HG03457 (cell line): ENCODE measurements at regions not wholly inside any gene's neighbourhood (a gene's known extent, or its start where the extent isn't known, plus 50 kb on each side); places are given as distances from the start of the nearest gene placed in this dataset.
"Not testable (repeated sequence)": the region's sequence is repeated elsewhere in the genome, so short reads cannot be mapped to it uniquely, and the experiment has no call there.

ENCODE experiments used
- ATAC-seq: cut with Tn5 transposase; IDR thresholded peaks from one replicate; pipeline ENCODE4 v1.9.1; 2021; ENCODE audit warnings: moderate number of reproducible peaks; ENCODE audit not compliant: unreplicated experiment

DNA sequence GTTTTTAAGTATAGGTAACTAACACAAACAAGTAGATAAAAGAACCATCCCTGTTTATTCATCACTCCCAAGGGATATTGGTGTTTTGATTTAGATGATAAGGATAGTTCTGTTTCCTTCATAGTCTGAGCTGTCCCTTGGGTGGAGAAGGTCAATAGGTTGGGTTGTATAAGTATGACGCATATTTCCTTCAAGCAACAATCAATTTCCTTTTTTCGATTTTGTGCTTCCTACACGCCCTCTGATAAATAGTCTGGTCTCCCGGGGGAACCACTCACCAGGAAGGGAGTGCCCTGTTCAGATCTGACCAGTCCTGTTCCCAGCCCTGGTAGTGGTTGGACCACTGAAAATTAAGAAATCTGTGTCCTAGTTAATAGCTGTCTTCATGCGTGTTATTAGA is 378.8 kb upstream of the FAR2 start:
- ATAC-seq = no peak

DNA sequence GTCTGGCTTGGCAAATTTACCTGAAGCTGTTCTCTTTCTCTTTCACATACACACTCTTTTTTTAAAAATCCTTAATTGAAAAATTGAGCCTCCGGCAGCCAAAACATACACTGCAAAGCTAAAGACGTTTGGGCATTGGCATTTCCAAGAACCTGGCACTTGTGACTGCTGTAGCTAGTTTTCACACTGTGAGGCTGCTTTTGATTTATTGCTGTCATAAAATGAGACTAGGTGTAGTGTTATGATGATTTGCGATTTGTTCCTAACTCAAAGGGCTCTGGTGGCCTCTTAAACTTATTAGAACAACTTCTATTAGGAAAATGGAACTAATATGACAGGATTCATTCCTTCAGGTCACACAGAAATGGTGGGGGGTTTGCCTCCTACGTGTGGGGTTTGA is 377.1 kb upstream of the FAR2 start:
- no peak for ATAC-seq

DNA sequence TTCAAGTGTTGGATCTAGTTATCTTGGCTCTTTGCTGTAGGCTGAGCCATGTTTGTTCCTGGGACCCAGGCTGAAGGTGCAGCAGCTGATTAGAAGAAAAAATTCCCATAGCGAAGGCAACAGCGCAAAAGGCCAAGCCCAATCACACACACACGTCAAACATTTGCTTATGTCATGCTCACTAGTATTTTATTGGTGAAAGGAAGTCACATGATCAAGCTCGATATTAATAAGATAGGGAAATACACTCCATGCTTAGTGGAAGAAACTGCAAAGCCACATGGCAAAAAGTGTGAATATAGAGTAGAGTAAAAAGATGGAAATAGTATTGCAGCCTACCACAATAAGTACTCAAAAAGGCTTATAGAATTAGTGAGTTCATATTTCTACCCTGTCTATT is 373.5 kb upstream of the FAR2 start:
- no peak for ATAC-seq

DNA sequence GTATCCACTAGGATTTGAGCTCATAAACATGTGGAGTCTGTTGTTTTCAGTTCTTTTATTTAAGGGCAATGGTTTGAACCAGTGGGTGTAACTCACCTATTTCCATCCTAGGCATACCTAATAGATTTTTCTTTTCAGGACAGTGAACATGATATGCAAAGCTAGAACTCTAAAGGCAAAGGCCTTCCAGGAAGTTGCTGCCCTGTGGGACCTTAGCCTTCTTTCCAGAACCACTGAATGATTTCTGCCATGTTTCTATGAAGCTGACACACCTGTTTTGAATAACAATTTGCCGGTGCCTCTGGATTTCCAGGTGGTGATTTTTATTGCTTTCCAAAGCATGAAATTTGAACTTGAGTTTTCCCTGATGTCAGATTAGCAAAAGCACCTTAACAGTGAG is 372.9 kb upstream of the FAR2 start:
- ATAC-seq = no peak

DNA sequence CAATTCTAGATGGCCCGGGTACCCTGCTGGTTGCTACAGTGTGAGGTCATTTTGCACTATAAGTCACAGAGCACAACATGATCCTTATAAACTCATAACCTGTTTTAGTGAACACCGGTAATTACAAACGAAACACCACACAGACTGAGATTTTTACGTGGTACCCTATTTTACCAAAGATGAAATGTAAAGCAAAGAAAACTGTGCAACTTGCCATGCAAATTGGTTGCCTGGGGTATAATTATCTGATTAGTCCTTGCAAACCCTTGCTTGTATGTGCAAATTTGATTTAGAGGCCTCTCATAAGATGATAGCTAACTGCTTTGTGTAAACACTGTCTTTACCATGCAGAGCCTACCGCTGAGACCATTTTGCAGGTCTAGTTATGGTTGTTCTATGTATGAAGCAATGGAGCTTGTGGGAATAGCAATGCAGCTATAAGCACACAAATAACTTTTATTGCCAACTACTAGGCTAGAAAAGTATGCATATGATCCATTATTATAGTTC is 372.1 kb upstream of the FAR2 start:
- no peak for ATAC-seq

DNA sequence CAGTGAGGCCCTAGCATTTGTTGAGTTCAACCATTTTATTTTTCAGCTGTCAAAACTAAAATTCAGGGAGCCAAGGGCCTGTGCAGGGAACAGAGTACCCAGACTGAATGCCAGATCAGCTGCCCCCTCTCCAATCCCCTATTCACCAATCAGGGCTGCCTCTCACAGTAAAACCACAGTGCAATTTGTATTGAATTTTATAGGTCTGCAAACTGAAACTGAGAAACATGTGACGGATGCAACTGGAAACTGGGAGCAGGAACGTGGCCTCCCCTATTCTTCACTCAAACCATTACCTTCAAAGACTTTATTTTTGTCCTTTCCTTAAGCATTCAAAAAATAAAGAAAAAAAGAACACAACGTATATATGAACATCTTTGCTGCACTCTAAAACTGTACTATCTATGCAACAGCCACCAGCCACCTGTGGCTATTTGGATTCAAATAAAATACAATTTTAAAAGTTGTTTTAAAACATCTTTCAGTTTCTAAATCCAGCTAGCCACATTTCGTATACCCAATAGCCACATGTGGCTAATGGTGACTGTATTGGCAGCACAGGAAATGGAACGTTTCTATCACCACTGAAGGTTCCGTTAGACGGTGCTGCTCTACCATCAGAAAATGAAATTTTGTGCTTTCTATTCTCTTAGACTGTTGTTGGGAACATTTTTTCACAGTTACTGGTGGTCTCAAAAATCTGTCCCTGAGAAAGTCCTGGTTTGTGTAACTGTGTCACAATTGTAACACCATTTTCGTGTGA is 371.3 kb upstream of the FAR2 start:
- ATAC-seq = no peak

DNA sequence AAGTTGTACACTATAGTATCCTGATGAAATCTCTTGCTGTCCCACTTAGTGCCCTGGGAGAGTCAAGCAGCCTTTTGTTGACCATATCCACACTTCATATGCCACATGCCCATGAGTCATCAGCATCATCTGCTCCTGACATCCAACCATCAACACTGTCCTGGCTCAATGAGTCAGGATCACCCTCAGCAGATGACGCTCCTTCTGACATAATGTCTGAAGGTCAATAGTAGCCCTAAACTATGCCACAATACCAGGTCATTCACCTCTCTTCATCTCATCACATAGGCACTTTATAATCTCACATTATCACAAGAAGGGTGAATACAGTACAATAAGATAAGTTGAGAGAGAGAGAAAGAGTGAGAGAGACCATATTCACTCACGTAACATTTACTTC is 369.0 kb upstream of the FAR2 start:
- no peak for ATAC-seq

DNA sequence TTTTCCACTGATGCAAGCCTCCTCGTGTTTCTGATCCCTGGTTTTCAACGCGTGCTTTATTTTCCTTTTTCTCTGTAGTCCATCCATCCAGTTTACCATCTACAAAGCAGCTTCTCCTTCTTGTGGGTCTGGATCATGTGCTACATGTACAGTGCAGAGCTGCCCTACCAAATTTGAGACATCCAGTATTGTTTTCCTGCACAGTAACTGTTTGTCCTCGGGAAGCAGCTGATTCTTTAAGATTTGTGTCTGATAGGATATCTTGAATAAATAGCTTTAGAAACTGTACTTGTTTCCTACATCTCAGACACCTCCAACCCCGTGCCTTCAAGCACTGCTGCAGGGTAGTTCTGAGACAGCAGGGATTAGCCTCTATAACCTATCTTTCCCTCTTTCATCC is 368.1 kb upstream of the FAR2 start:
- ATAC-seq = no peak

DNA sequence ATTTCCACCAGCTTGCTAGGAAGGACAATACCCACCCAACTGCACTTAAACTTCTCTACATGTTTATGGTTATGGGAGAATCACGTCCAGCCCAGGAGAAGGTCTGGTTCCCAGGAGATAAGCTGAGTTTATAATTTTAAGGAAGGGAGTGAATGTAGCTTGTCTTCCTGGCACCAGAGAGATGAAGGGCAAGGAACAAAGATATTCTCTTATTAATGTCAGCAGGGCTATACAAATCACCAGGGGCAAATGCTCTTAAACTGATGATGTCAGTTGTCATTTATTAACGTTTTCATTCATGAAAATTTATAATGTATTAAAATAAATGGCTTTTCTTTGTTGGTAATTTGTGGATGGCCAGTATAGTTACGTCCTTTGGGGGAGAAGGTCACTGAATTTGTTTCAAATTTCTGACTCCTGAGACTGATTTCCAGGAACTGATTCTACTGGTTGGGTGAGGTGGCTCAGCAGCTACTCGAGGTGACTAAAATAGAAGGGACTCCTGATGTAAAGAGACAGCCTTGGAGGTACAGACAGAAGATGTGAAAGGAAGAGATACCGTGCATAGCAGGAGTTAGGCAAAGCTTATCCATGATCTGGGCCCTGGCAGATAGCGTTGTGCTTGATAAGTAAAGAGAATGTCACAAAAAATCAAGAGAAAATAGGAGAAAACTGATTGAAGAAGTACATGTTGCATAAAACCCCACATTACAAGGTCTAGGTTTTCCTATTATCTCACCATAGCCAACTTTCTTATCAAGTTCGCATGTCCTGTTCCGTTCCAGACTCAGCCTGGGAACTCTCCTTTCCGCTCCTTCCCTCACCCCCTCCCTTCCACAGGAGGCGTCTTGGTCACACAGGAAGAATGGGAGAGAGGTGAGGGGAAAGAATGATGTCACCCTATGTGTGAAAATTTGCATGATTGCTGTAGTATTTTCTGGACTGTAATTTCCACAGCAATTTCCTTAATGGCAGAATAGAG is 367.1 kb upstream of the FAR2 start:
- ATAC-seq = no peak

DNA sequence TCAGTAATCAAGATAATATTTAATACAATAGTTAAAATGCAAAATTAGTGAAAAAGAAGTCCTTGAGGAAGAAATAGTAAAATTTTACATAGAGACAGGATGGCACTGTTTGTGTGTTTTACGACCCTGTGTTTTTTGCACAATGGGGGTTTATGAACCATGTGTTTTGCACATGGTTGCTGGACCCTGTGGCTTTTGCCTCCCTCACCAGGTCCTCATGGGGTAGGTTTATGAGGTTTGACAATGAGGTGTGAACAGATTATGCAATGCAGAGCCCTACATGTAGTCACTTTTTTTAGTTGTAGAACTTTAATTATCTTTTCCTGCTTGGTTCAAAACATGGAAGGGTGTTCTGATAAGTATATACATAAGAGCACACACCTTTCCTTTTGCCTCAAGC is 366.3 kb upstream of the FAR2 start:
- no peak for ATAC-seq

DNA sequence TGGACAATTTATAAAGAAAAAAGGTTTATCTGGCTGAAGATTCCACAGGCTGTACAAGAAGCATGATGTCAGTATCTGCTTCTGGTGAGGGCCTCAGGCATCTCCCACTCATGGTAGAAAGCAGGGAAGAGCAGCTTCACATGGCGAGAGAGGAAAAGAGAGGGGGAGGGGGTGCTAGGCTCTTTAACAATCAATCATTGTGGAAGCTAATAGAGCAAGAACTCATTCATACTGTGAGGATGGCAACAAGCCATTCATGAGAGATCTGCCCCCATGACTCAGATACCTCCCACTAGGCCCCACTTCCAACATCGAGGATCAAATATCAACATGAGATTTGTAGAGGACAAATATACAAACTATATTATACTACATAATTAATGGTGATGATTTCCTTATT is 361.9 kb upstream of the FAR2 start:
- no peak for ATAC-seq

DNA sequence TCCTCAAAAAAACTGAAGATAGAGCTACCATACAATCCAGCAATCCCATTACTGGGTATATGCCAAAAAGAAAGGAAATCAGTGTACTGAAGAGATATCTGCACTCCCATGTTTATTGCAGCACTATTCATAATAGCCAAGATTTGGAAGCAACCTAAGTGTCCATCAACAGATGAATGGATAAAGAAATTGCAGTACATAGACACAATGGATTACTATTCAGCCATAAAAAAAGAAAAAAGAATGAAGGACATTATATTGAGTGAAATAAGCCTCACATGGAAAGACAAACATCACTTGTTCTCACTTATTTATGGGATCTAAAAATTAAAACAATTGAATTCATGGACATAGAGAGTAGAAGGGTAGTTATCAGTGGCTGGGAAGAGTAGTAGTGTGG is 360.8 kb upstream of the FAR2 start:
- not testable (repeated sequence) for ATAC-seq

DNA sequence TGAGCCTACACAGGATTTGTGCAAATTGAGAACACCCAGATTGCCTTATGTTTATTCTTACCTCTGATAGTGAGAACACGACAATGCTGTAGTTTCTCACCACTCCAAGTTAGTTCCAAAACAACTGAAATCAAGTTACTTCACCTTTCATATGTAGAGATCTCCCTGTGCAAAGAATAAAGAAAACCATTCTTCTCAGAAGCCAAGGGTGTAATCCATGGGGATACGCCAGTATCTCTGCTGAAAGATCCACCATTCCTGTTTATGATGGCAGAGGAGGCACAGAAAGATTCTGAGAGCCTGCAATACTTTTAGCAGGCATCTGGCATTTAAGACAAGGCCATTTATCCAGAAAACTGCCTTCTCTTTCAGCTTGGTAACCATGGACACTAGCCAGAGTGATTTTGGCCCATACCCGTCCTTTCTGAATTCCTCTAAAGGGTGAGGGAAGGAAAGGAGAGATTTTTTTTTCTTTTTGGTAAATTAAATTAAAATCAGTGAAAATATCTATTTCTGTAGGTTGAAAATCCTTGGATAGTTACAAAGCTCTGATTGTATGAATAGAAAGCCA is 355.4 kb upstream of the FAR2 start:
- no peak for ATAC-seq

DNA sequence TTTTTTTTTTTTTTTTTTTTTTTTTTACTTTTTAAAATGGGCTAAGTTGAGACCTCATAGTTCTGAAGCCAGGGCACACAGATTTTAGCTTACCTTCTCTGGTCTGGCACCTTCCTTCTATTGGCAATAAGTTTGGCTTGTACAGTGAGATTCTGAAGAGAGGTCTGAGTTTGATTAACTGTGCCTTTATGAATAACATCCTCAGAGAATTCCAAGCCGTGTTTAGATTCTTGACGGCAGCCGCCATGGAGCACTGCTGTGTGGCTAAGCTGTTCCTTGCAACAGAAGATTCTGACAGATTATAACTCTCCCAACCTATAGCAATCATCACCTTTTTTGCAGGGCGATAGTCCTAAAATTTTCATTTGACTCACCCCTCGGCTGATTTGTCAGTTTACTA is 354.9 kb upstream of the FAR2 start:
- no peak for ATAC-seq

DNA sequence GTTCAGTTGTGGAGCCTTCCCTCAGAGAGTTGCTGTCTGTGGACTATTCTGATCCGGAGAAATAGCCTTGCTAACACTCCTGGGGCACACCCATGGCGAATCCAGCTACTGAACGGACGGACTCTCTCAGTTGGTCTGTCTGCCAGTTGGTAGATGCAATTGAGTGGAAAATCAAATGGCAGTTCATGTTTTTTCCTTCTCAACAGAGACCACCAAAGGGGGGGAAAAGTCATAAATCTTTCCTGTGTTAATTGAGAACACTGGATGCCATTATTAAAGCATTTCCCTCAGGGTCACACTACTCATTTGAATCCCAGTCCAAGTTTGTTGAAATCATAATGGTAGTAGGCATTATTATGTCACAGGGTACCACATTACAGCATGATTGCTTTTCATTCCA is 354.3 kb upstream of the FAR2 start:
- no peak for ATAC-seq

DNA sequence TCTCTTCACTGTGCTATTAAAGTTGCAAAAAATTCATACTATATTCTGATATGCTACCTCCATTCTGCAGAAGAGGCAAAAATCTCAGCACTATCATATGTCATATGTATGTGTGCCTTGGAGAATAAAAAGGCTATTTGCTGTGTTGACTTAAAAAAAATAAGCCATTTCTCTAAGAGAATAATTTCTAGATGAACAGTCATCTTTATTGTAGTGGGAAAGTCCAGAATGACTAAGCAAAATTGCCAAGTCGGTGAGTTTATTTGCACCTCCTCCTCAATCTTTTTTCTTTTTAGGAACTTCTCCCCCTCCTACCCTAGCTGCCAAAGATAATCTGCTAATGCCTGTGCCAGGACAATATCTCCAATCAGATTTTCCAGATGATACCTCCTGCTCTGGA is 353.8 kb upstream of the FAR2 start:
- ATAC-seq = no peak

DNA sequence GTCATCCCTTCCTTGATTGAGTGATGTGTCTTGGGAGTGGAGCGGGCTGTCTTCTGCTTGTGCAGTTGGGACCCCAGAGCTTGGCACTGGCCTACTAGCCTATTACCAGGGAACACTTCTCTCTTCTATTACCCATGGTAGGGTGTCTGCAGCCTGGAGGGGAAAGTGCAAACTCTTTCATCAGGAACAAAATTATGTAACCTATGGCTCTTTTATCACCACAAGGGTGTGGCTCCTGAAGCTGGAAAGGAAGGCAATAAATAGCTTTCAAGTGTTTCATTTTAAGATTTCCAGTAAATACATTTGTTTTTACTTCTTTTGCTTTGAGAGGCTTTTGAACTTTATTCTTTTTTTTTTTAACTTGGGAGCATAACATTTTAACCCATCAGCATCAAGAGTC is 349.7 kb upstream of the FAR2 start:
- no peak for ATAC-seq

DNA sequence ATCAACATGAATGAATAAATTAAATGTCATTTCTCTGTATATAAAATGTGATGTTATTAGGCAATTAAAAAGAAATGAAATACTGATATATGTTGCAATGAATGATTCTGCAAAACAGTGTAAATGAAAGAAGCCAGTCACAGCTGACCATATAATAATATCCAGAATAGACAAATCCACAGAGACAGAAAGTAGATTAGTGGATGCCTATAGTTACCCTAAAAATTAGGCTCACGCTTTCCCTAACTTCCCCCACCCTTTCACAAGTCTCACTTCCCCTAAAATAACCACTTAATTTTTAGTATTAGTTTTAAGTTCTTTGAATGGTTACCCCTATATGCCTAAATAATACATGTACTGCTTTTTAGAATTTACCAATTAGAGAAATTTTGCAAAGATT is 348.9 kb upstream of the FAR2 start:
- ATAC-seq = no peak

DNA sequence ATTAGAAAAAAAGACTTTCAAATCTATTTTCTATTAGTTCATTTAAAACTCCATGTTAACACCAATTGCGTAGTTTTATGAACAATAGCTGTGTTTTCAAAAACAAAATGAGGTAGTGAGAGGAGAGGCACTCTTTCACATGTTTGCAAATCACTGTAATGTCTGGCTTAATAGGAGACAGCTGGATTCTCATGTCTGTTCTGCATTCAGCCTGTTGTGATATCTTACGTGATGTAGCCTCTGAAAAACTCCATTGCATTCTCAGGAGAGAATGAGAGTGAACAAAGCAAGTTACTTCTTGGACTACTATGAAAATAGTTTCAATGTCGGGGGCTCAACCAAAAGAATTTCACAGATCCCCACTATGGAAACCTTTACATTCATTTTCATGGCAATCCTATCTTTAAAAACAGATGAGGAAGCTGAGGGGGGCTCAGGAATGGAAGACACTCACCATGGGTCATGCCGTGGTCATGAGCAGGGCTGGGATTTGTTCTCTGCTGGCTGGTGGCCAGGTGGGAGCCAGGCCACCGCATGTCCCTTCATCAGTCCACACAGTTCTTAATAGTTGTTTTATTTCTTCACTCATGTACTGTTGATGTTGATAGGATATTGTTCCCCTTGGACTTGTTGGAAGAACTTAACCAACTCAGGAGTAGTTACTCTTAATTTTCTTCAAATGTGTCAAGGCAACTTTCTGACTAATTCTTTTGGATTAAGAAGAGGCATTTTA is 346.2 kb upstream of the FAR2 start:
- ATAC-seq = no peak

DNA sequence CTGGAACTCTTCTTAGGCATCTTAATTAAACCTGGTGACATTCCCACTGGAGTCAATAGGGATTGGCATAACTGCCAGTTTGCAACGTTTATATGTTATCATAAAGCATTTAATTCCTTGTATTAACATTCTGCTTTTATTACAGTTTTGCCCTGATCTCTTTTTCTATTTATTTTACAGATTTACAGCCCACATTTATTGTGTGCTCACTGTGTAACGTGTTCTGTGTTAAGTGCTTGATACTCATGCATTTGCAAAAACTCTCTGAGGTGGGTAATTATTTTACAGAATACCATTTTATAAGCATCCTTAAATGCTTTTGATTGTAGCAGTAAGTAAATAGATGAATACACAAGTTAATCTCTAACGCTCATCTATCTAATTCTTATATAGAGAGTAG is 341.5 kb upstream of the FAR2 start:
- no peak for ATAC-seq

DNA sequence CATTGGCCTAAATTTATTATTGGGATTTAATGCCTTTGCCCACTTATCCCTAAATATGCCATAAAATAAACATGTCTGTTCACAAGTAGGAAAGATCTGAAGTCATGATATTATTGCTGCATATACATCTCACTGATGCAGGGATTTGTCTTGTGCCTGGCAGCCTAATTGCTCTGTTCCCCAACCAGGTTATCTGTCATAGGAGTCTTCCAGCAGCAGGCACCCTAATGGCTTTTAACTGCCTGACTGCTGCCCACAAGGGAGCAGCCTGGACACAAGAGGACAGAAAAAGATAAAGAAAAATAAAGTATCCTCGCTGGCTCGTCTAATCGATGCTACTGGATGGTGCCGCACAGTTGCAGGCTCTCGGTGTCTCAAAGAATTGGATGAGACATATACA is 337.6 kb upstream of the FAR2 start:
- ATAC-seq = no peak
